Natural killer cell (primary cell): ENCODE measurements at regions not wholly inside any gene's neighbourhood (a gene's known extent, or its start where the extent isn't known, plus 50 kb on each side); places are given as distances from the start of the nearest gene placed in this dataset.

Experiments used
- ATAC-seq, 3 donors: fragments of 150-1000 bp in 2 of 3; fragments of 200-7000 bp in 1 of 3; cut with Tn5 transposase; 1 replicate in 1 of 3; 2 replicates in 2 of 3; pipeline ENCODE4 v1.10.0; 2021; ENCODE audit warnings: mild to moderate bottlenecking in 2 of 3, moderate library complexity in 2 of 3
- DNase-seq, 2 donors: peaks; one replicate each; pipeline versions ENCODE4 v3.0.0 to v3.0.0-alpha.2; 2013 to 2021; ENCODE audit warnings: mixed read lengths in 1 of 2
- H3K27ac ChIP-seq: one replicate; pipeline ENCODE4 v1.5.1; 2013; ENCODE audit warnings: mild to moderate bottlenecking, low read length
- H3K27me3 ChIP-seq: one replicate; pipeline ENCODE4 v1.6.1; 2013; ENCODE audit warnings: low read length; ENCODE audit not compliant: control insufficient read depth, insufficient read depth
- H3K36me3 ChIP-seq: one replicate; pipeline ENCODE4 v1.6.1; 2013; ENCODE audit warnings: low read length; ENCODE audit not compliant: control insufficient read depth, insufficient read depth
- H3K4me1 ChIP-seq: one replicate; pipeline ENCODE4 v1.6.1; 2013; ENCODE audit warnings: low read length; ENCODE audit not compliant: control insufficient read depth, insufficient read depth
- H3K4me3 ChIP-seq: one replicate; pipeline ENCODE4 v1.5.1; 2013; ENCODE audit warnings: low read length
- H3K9me3 ChIP-seq: one replicate; pipeline ENCODE4 v1.6.1; 2013; ENCODE audit warnings: low read length; ENCODE audit not compliant: control insufficient read depth, insufficient read depth
- H3K27ac Mint-ChIP-seq, 2 donors: one replicate each; pipeline ENCODE4 v1.8.0; 2022; ENCODE audit warnings: mild to moderate bottlenecking in 2 of 2, mixed read lengths in 2 of 2, moderate library complexity in 1 of 2
- H3K27me3 Mint-ChIP-seq, 2 donors: one replicate each; pipeline ENCODE4 v1.8.0; 2022; ENCODE audit warnings: low read depth in 2 of 2, mixed read lengths in 2 of 2
- H3K36me3 Mint-ChIP-seq: one replicate; pipeline ENCODE4 v1.8.0; 2022; ENCODE audit warnings: mixed read lengths
- H3K4me1 Mint-ChIP-seq, 2 donors: one replicate each; pipeline ENCODE4 v1.8.0; 2022; ENCODE audit warnings: mixed read lengths in 2 of 2
- H3K4me3 Mint-ChIP-seq: one replicate; pipeline ENCODE4 v1.8.0; 2022; ENCODE audit warnings: mild to moderate bottlenecking, moderate library complexity, mixed read lengths
- H3K9me3 Mint-ChIP-seq, 2 donors: one replicate each; pipeline ENCODE4 v1.8.0; 2022; ENCODE audit warnings: mixed read lengths in 2 of 2
- WGBS: methylation state at CpG from one replicate; pipeline ENCODE4 v1.1.7; 2013; ENCODE audit warnings: missing lambda C conversion rate; ENCODE audit not compliant: insufficient coverage; 5-methylcytosine and 5-hydroxymethylcytosine counted together
- intact Hi-C: fragments of 100-400 bp; cut with micrococcal nuclease; formaldehyde crosslinking; loops from one replicate; pipeline ENCODE4 v1.14.2; 2022
- TF ChIP-seq, protein P1 (sequence below): fragments of 200-600 bp; IDR thresholded peaks from one replicate; pipeline ENCODE4 v1.8.0; 2022; ENCODE audit warnings: antibody characterized with exemption

DNA sequence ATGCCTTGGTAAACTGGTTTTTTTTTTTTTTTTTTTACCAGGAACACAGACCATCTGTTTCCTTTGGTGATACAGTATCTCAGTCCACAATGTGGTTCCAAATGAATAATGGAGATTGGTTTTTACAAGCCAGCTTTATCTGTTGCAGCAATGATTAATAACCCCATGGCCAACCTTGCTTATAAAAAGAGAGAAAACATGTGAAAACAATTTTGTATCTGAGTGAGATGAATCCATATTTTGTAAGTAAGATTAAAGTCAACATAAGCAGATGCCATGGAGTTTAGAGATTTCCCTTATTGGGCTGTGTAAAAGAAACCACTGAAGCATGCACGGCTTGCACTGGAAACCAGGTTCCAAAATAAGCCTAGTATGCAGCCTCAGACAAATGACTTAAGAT lies 108.6 kb upstream of the CNTNAP5 start:
- no peaks in the 10 kb centered on the region for H3K27me3 ChIP-seq
- TF ChIP-seq, protein P1, sequence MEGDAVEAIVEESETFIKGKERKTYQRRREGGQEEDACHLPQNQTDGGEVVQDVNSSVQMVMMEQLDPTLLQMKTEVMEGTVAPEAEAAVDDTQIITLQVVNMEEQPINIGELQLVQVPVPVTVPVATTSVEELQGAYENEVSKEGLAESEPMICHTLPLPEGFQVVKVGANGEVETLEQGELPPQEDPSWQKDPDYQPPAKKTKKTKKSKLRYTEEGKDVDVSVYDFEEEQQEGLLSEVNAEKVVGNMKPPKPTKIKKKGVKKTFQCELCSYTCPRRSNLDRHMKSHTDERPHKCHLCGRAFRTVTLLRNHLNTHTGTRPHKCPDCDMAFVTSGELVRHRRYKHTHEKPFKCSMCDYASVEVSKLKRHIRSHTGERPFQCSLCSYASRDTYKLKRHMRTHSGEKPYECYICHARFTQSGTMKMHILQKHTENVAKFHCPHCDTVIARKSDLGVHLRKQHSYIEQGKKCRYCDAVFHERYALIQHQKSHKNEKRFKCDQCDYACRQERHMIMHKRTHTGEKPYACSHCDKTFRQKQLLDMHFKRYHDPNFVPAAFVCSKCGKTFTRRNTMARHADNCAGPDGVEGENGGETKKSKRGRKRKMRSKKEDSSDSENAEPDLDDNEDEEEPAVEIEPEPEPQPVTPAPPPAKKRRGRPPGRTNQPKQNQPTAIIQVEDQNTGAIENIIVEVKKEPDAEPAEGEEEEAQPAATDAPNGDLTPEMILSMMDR: no peak
- ATAC-seq: no peak
- H3K36me3 ChIP-seq: no peaks in the 10 kb centered on the region
- no peaks in the 10 kb centered on the region for H3K9me3 ChIP-seq
- 30% methylated on average over 1 of the region's 1 CpG for WGBS
- no peak for DNase-seq
- intact Hi-C loops: no loop called here
- no peak overlapping the region for H3K4me3 Mint-ChIP-seq
- H3K4me3 ChIP-seq: no peak overlapping the region
- peaks cover 7% of the 10 kb centered on the region for H3K4me1 ChIP-seq
- H3K27ac Mint-ChIP-seq: no peak overlapping the region
- no peaks in the 10 kb centered on the region for H3K27me3 Mint-ChIP-seq
- H3K9me3 Mint-ChIP-seq: peaks cover 5 to 14% of the 10 kb centered on the region in 2 donors
- H3K27ac ChIP-seq: no peak overlapping the region
- no peaks in the 10 kb centered on the region for H3K36me3 Mint-ChIP-seq
- H3K4me1 Mint-ChIP-seq: peaks cover 20 to 35% of the 10 kb centered on the region in 2 donors

DNA sequence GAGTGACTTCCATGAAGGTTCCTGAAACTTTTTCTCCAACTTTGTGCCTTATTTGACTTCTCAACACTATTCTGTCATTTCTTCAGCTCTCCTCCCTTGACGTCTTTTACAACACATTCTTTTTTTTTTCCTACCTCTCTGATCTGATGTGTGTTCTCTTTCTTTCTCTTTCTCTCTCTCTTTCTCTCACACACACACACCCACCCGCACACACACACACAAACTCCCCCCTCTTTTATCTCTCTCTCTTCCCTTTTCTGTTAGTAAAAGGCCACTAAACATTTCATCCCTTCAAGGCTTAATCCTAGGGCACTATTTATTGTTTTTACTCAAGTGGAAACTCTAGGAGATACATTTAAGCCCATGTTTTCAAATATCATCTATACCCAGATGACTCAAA lies 107.8 kb upstream of the CNTNAP5 start:
- DNase-seq: no peak
- no peak overlapping the region for H3K27ac Mint-ChIP-seq

DNA sequence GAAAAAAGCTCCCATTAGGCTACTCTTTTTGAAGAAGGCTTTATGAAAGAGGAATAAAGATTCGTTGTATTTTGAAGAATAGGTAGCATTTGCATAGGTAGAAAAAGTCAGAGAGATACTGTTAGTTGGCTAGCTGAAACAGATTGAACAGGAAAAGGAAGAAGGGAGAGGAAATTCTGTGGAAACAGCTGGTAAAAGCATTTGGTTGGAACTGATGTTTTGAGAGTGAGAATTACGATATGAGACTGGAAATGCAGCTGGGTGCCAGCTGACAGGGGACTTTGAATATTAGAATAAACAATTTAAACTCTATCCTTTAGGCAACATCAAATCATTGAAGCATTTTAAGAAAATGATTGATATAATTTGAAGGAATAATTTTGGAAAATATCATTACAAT lies 96.7 kb upstream of the CNTNAP5 start:
- Histone ChIP-seq H3K4me1 (no peaks in the 10 kb centered on the region), H3K4me3 (no peak overlapping the region), H3K36me3 (no peaks in the 10 kb centered on the region), H3K27me3 (no peaks in the 10 kb centered on the region), H3K27ac (no peak overlapping the region), H3K9me3 (peaks cover 3% of the 10 kb centered on the region)
- TF ChIP-seq, protein P1: no peak
- Mint-ChIP-seq H3K27ac (no peak overlapping the region), H3K27me3 (no peaks in the 10 kb centered on the region), H3K36me3 (peaks cover 8% of the 10 kb centered on the region), H3K4me3 (no peak overlapping the region), H3K9me3 (peaks cover 15 to 16% of the 10 kb centered on the region in 2 donors), H3K4me1 (no peaks in the 10 kb centered on the region)
- DNase-seq: no peak
- 27% methylated on average over 2 of the region's 2 CpGs for WGBS
- intact Hi-C loops: no loop called here
- no peak for ATAC-seq

More for the DNA sequence above, 107.8 kb upstream of the CNTNAP5 start:
- 8% methylated on average over 2 of the region's 2 CpGs for WGBS
- peaks cover 20 to 34% of the 10 kb centered on the region in 2 donors for H3K4me1 Mint-ChIP-seq
- H3K4me3 ChIP-seq: no peak overlapping the region
- no peak for ATAC-seq
- H3K4me1 ChIP-seq: peaks cover 7% of the 10 kb centered on the region
- TF ChIP-seq, protein P1: no peak
- H3K27me3 Mint-ChIP-seq: no peaks in the 10 kb centered on the region
- H3K36me3 ChIP-seq: no peaks in the 10 kb centered on the region
- H3K36me3 Mint-ChIP-seq: no peaks in the 10 kb centered on the region
- H3K27me3 ChIP-seq: no peaks in the 10 kb centered on the region
- peaks cover 5 to 14% of the 10 kb centered on the region in 2 donors for H3K9me3 Mint-ChIP-seq
- no peak overlapping the region for H3K4me3 Mint-ChIP-seq
- intact Hi-C loops: no loop called here
- peaks cover 2% of the 10 kb centered on the region for H3K9me3 ChIP-seq
- H3K27ac ChIP-seq: no peak overlapping the region

DNA sequence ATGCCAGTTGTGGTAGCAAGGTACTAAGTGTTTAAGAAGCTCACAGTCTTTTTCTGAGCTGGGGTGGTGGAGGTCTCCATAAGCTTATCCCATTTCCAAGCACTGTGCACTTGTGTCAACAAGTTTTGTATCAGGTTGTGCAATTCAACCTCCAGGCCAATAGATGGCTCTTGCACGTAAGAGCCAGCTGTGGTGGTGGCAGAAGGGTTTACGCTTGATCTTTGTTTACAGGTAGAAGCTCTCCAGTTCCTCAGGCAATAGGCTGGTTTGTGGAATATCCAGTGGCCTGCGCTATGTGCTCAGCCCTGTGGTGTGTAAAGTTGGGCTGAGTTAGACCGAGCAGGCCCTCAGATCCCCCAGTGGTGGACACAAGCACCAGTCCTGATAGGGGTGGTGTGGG lies 89.7 kb upstream of the CNTNAP5 start:
- peaks cover 3% of the 10 kb centered on the region for H3K36me3 Mint-ChIP-seq
- H3K27me3 ChIP-seq: no peaks in the 10 kb centered on the region
- H3K9me3 Mint-ChIP-seq: peaks cover 6% of the 10 kb centered on the region in 2 donors

More for the DNA sequence above, 89.7 kb upstream of the CNTNAP5 start:
- WGBS: 91% methylated on average over 4 of the region's 4 CpGs
- DNase-seq: no peak
- H3K4me1 Mint-ChIP-seq: no peaks in the 10 kb centered on the region
- no peak overlapping the region for H3K4me3 Mint-ChIP-seq
- no peak for ATAC-seq
- H3K4me1 ChIP-seq: no peaks in the 10 kb centered on the region
- H3K4me3 ChIP-seq: no peak overlapping the region
- H3K27me3 Mint-ChIP-seq: no peaks in the 10 kb centered on the region
- TF ChIP-seq, protein P1: no peak
- H3K36me3 ChIP-seq: no peaks in the 10 kb centered on the region
- H3K27ac Mint-ChIP-seq: no peak overlapping the region
- peaks cover 4% of the 10 kb centered on the region for H3K9me3 ChIP-seq
- intact Hi-C loops: no loop called here
- no peak overlapping the region for H3K27ac ChIP-seq
